SU-DHL-6 (cell line): ENCODE measurements at regions not wholly inside any gene's neighbourhood (a gene's known extent, or its start where the extent isn't known, plus 50 kb on each side); places are given as distances from the start of the nearest gene placed in this dataset.

Experiments used
- H2AFZ ChIP-seq: fragments of 200-600 bp; sonication (generic); 2 replicates; pipeline ENCODE4 v1.6.1; 2014; ENCODE audit warnings: low read depth, mild to moderate bottlenecking, moderate library complexity, mixed read lengths, antibody characterized with exemption, low read length; ENCODE audit not compliant: severe bottlenecking
- H3F3A ChIP-seq: fragments of 200-600 bp; shearing (Covaris generic); 2 replicates; pipeline ENCODE4 v1.6.0; 2016; ENCODE audit warnings: antibody characterized with exemption, mild to moderate bottlenecking; ENCODE audit not compliant: insufficient read depth
- H3K27ac ChIP-seq: fragments of 200-600 bp; sonication (generic); 2 replicates; pipeline ENCODE4 v1.5.1; 2016; ENCODE audit warnings: low read depth, mild to moderate bottlenecking, low read length, moderate library complexity, mixed read lengths
- H3K27me3 ChIP-seq: fragments of 200-600 bp; sonication (generic), shearing (Covaris generic); 2 replicates; pipeline ENCODE4 v1.6.0; 2014; ENCODE audit warnings: mild to moderate bottlenecking, low read length
- H3K36me3 ChIP-seq: fragments of 200-600 bp; sonication (generic); 2 replicates; pipeline ENCODE4 v1.6.1; 2014; ENCODE audit warnings: mild to moderate bottlenecking, low read length, mixed read lengths
- H3K4me2 ChIP-seq: fragments of 300-600, 200-600 bp; shearing (Covaris generic), sonication (generic); 2 replicates; pipeline ENCODE4 v1.6.0; 2014; ENCODE audit warnings: low read length, low read depth, mild to moderate bottlenecking; ENCODE audit not compliant: poor library complexity, severe bottlenecking
- H3K4me3 ChIP-seq: fragments of 200-600 bp; sonication (generic); 2 replicates; pipeline ENCODE4 v1.5.1; 2014; ENCODE audit warnings: antibody characterized with exemption, low read length, mild to moderate bottlenecking, mixed read lengths; ENCODE audit not compliant: insufficient read depth, poor library complexity, severe bottlenecking
- H3K79me2 ChIP-seq: fragments of 200-600 bp; sonication (generic); 2 replicates; pipeline ENCODE4 v1.6.1; 2014; ENCODE audit warnings: mild to moderate bottlenecking, low read length, moderate library complexity; ENCODE audit not compliant: insufficient read depth
- H3K9ac ChIP-seq: fragments of 200-600 bp; sonication (generic); 2 replicates; pipeline ENCODE4 v1.7.0; 2014; ENCODE audit warnings: mild to moderate bottlenecking, low read length
- H3K9me2 ChIP-seq: fragments of 200-600 bp; sonication (generic); replicated peaks from 2 replicates; pipeline ENCODE4 v1.6.1; 2014; ENCODE audit warnings: low read length; ENCODE audit not compliant: insufficient read depth
- H3K9me3 ChIP-seq: fragments of 200-600 bp; sonication (generic); 2 replicates; pipeline ENCODE4 v1.6.1; 2014; ENCODE audit warnings: low read length, mixed read lengths; ENCODE audit not compliant: insufficient read depth
- H4K20me1 ChIP-seq: fragments of 200-600 bp; sonication (generic); 2 replicates; pipeline ENCODE4 v1.6.1; 2014; ENCODE audit warnings: low read depth, mild to moderate bottlenecking, antibody characterized with exemption, low read length, moderate library complexity, mixed read lengths
- CTCF ChIP-seq: fragments of 200-600 bp; sonication (generic); IDR thresholded peaks from one replicate; pipeline ENCODE4 v1.5.1; 2017; ENCODE audit warnings: antibody characterized with exemption, mild to moderate bottlenecking, low read length, moderate library complexity; ENCODE audit not compliant: insufficient read depth, poor library complexity, severe bottlenecking
- EZH2phosphoT487 ChIP-seq: fragments of 200-600 bp; sonication (generic), shearing (Covaris generic); conservative IDR thresholded peaks from 2 replicates; pipeline ENCODE4 v1.6.1; 2018; ENCODE audit warnings: mild to moderate bottlenecking, antibody characterized with exemption, low read length, moderate library complexity, mixed read lengths

- Histone ChIP-seq H3K4me2 (no peak overlapping the region), H3K9me3 (no peaks in the 10 kb centered on the region), H4K20me1 (no peaks in the 10 kb centered on the region), H3K9me2 (no peaks in the 10 kb centered on the region), H3K36me3 (no peaks in the 10 kb centered on the region), H3K79me2 (no peaks in the 10 kb centered on the region), H3K27me3 (no peaks in the 10 kb centered on the region), H3K4me3 (no peak overlapping the region), H3F3A (no peaks in the 10 kb centered on the region), H3K9ac (no peak overlapping the region), H2AFZ (no peak overlapping the region), H3K27ac (no peak overlapping the region)
- no peak for TF ChIP-seq CTCF
- TF ChIP-seq EZH2phosphoT487, result no peak
Measured at GRCh38 chr1:55943012-55943411, 636.4 kb downstream of the PLPP3 start.

GRCh38 chr1:55939866-55940265, 639.5 kb downstream of the PLPP3 start:
- Histone ChIP-seq H2AFZ (no peak overlapping the region), H3K27me3 (no peaks in the 10 kb centered on the region), H3K9ac (no peak overlapping the region), H3K79me2 (no peaks in the 10 kb centered on the region), H3K9me2 (no peaks in the 10 kb centered on the region), H3K4me2 (no peak overlapping the region), H3K4me3 (no peak overlapping the region), H3K9me3 (no peaks in the 10 kb centered on the region), H4K20me1 (no peaks in the 10 kb centered on the region), H3K36me3 (no peaks in the 10 kb centered on the region), H3K27ac (no peak overlapping the region), H3F3A (no peaks in the 10 kb centered on the region)
- no peak for TF ChIP-seq EZH2phosphoT487
- no peak for TF ChIP-seq CTCF

- Histone ChIP-seq H3K9ac (no peak overlapping the region), H3K9me2 (no peaks in the 10 kb centered on the region), H2AFZ (no peak overlapping the region), H3K27me3 (no peaks in the 10 kb centered on the region), H4K20me1 (no peaks in the 10 kb centered on the region), H3K79me2 (no peaks in the 10 kb centered on the region), H3K27ac (no peak overlapping the region), H3F3A (no peaks in the 10 kb centered on the region), H3K4me2 (no peak overlapping the region), H3K36me3 (no peaks in the 10 kb centered on the region), H3K4me3 (no peak overlapping the region), H3K9me3 (no peaks in the 10 kb centered on the region)
- TF ChIP-seq CTCF (no peak), EZH2phosphoT487 (no peak)
Measured at GRCh38 chr1:55938861-55939260, 640.5 kb downstream of the PLPP3 start.

GRCh38 chr1:55938376-55938850, 641.0 kb downstream of the PLPP3 start:
- Histone ChIP-seq H2AFZ (no peak overlapping the region), H3K36me3 (no peaks in the 10 kb centered on the region), H3K27ac (no peak overlapping the region), H3K9ac (no peak overlapping the region), H3K4me3 (no peak overlapping the region), H3K9me2 (no peaks in the 10 kb centered on the region), H3F3A (no peaks in the 10 kb centered on the region), H3K9me3 (no peaks in the 10 kb centered on the region), H3K79me2 (no peaks in the 10 kb centered on the region), H3K27me3 (no peaks in the 10 kb centered on the region), H4K20me1 (no peaks in the 10 kb centered on the region), H3K4me2 (no peak overlapping the region)
- no peak for TF ChIP-seq EZH2phosphoT487
- no peak for TF ChIP-seq CTCF
